ENCODE measurements at regions not wholly inside any gene's neighbourhood (a gene's known extent, or its start where the extent isn't known, plus 50 kb on each side); places are given as distances from the start of the nearest gene placed in this dataset.

- H3K79me2 ChIP-seq (ENCODE audit: control insufficient read depth, insufficient read depth, low read length), result no peaks in the 10 kb centered on the region
- no peaks in the 10 kb centered on the region for H3K36me3 ChIP-seq (ENCODE audit: control insufficient read depth in 2 of 2, extremely low read depth in 1 of 2, insufficient read depth in 2 of 2, low read length in 2 of 2)
- no peak for FAIRE-seq
- dilution Hi-C loops (cut with MboI; ENCODE audit: extremely low pct_ligation_motif_present, low sequenced_read_pairs), result no loop called here
- H3K27me3 ChIP-seq (ENCODE audit: control insufficient read depth, extremely low read depth, insufficient read depth, low read length), result no peaks in the 10 kb centered on the region
- TF ChIP-seq EZH2 (IDR thresholded peaks at IDR 0.05; ENCODE audit: low read length), result no peak
- TF ChIP-seq CTCF (optimal IDR thresholded peaks at IDR 0.05 in 1 of 3, IDR thresholded peaks at IDR 0.05 in 1 of 3, conservative IDR thresholded peaks at IDR 0.05 in 1 of 3; ENCODE audit: extremely low read depth in 1 of 3, insufficient read depth in 2 of 3, low read length in 3 of 3), result no peak
- DNase-seq (ENCODE audit: low read depth, low spot score), result no peak
- H3K27ac ChIP-seq (ENCODE audit: control insufficient read depth, insufficient read depth, low read length), result no peak overlapping the region
- no peak overlapping the region for H3K9ac ChIP-seq (ENCODE audit: control insufficient read depth, extremely low read depth, insufficient read depth, low read length)
- no peaks in the 10 kb centered on the region for H3K9me1 ChIP-seq (ENCODE audit: control insufficient read depth, extremely low read depth, insufficient read depth, low read length)
- peaks cover 40% of the 10 kb centered on the region for H3K4me1 ChIP-seq (ENCODE audit: control insufficient read depth, extremely low read depth, insufficient read depth, low read length)
- H4K20me1 ChIP-seq (ENCODE audit: control insufficient read depth, extremely low read depth, insufficient read depth, low read length), result no peaks in the 10 kb centered on the region
- H3K4me3 ChIP-seq (ENCODE audit: control insufficient read depth in 2 of 3, extremely low read depth in 1 of 3, insufficient read depth in 2 of 3, low read depth in 1 of 3, low read length in 3 of 3), result no peak overlapping the region
- H3K9me3 ChIP-seq (ENCODE audit: control insufficient read depth, low read depth, low read length), result no peaks in the 10 kb centered on the region
- no peak overlapping the region for H3K4me2 ChIP-seq (ENCODE audit: control insufficient read depth, extremely low read depth, insufficient read depth, low read depth, low read length)
- no peak overlapping the region for H2AFZ ChIP-seq (ENCODE audit: control insufficient read depth, low read length)
Observed at GRCh38 chr2:19231625-19232024, 126.8 kb downstream of the OSR1 start.

- dilution Hi-C loops (cut with MboI; ENCODE audit: extremely low pct_ligation_motif_present, low sequenced_read_pairs), result no loop called here
- Histone ChIP-seq H3K9me3 (ENCODE audit: control insufficient read depth, low read depth, low read length) (no peaks in the 10 kb centered on the region), H3K4me3 (ENCODE audit: control insufficient read depth in 2 of 3, extremely low read depth in 1 of 3, insufficient read depth in 2 of 3, low read depth in 1 of 3, low read length in 3 of 3) (no peak overlapping the region), H4K20me1 (ENCODE audit: control insufficient read depth, extremely low read depth, insufficient read depth, low read length) (no peaks in the 10 kb centered on the region), H3K9me1 (ENCODE audit: control insufficient read depth, extremely low read depth, insufficient read depth, low read length) (no peaks in the 10 kb centered on the region), H2AFZ (ENCODE audit: control insufficient read depth, low read length) (no peak overlapping the region), H3K4me2 (ENCODE audit: control insufficient read depth, extremely low read depth, insufficient read depth, low read depth, low read length) (no peak overlapping the region), H3K36me3 (ENCODE audit: control insufficient read depth in 2 of 2, extremely low read depth in 1 of 2, insufficient read depth in 2 of 2, low read length in 2 of 2) (no peaks in the 10 kb centered on the region), H3K27me3 (ENCODE audit: control insufficient read depth, extremely low read depth, insufficient read depth, low read length) (no peaks in the 10 kb centered on the region), H3K79me2 (ENCODE audit: control insufficient read depth, insufficient read depth, low read length) (no peaks in the 10 kb centered on the region), H3K9ac (ENCODE audit: control insufficient read depth, extremely low read depth, insufficient read depth, low read length) (no peak overlapping the region), H3K27ac (ENCODE audit: control insufficient read depth, insufficient read depth, low read length) (no peak overlapping the region), H3K4me1 (ENCODE audit: control insufficient read depth, extremely low read depth, insufficient read depth, low read length) (peaks cover 41% of the 10 kb centered on the region)
- FAIRE-seq, result no peak
- DNase-seq (ENCODE audit: low read depth, low spot score), result no peak
- TF ChIP-seq EZH2 (IDR thresholded peaks at IDR 0.05; ENCODE audit: low read length) (no peak), CTCF (optimal IDR thresholded peaks at IDR 0.05 in 1 of 3, IDR thresholded peaks at IDR 0.05 in 1 of 3, conservative IDR thresholded peaks at IDR 0.05 in 1 of 3; ENCODE audit: extremely low read depth in 1 of 3, insufficient read depth in 2 of 3, low read length in 3 of 3) (no peak)
Observed at GRCh38 chr2:19230626-19231025, 127.8 kb downstream of the OSR1 start.

Data from keratinocyte (primary cell).